Fibroblast of lung (primary cell): ENCODE measurements at regions not wholly inside any gene's neighbourhood (a gene's known extent, or its start where the extent isn't known, plus 50 kb on each side); places are given as distances from the start of the nearest gene placed in this dataset.

ENCODE experiments used
- CTCF ChIP-seq, 2 donors: IDR thresholded peaks in 1 of 2; conservative IDR thresholded peaks in 1 of 2; 1 replicate in 1 of 2; 2 replicates in 1 of 2; pipeline ENCODE4 v1.5.1; 2011 to 2012; ENCODE audit warnings: low read length in 2 of 2, control low read depth in 1 of 2, inconsistent platforms in 1 of 2, low read depth in 1 of 2, mild to moderate bottlenecking in 1 of 2
- EZH2 ChIP-seq: IDR thresholded peaks from 2 replicates; pipeline ENCODE4 v1.5.1; 2012; ENCODE audit warnings: low read length, control low read depth, mild to moderate bottlenecking; ENCODE audit errors: missing control alignments

- no peak for TF ChIP-seq CTCF (conservative IDR thresholded peaks at IDR 0.05 in 1 of 2, IDR thresholded peaks at IDR 0.05 in 1 of 2; ENCODE audit: low read depth in 1 of 2, low read length in 2 of 2)
- no peak for TF ChIP-seq EZH2
Observed at GRCh38 chr12:98344046-98344930, 171.1 kb upstream of the TMPO start.
